GM12875 (cell line): ENCODE measurements at regions not wholly inside any gene's neighbourhood (a gene's known extent, or its start where the extent isn't known, plus 50 kb on each side); places are given as distances from the start of the nearest gene placed in this dataset.

ENCODE experiments used
- H3K4me3 ChIP-seq: one replicate; pipeline ENCODE4 v1.5.1; 2011; ENCODE audit warnings: low read depth, low read length, control low read depth
- CTCF ChIP-seq: IDR thresholded peaks from 2 replicates; pipeline ENCODE4 v1.5.1; 2011; ENCODE audit warnings: low read depth, mild to moderate bottlenecking, control low read depth, inconsistent platforms, low read length, moderate library complexity, borderline replicate concordance; ENCODE audit not compliant: insufficient read depth

GRCh38 chr18:8458546-8459215, 150.6 kb upstream of the RAB12 start:
- H3K4me3 ChIP-seq, result no peak overlapping the region
- TF ChIP-seq CTCF, result no peak

GRCh38 chr18:8460748-8461147, 148.5 kb upstream of the RAB12 start:
- no peak overlapping the region for H3K4me3 ChIP-seq
- no peak for TF ChIP-seq CTCF

GRCh38 chr18:8461544-8461943, 147.7 kb upstream of the RAB12 start:
- H3K4me3 ChIP-seq, result no peak overlapping the region
- no peak for TF ChIP-seq CTCF

- TF ChIP-seq CTCF, result no peak
- H3K4me3 ChIP-seq, result no peak overlapping the region
These were observed 146.5 kb upstream of the RAB12 start for GRCh38 chr18:8462651-8463185.

- no peak for TF ChIP-seq CTCF
- no peak overlapping the region for H3K4me3 ChIP-seq
These were observed 145.4 kb upstream of the RAB12 start for GRCh38 chr18:8463791-8464190.

- no peak for TF ChIP-seq CTCF
- H3K4me3 ChIP-seq, result no peak overlapping the region
These were observed 141.0 kb upstream of the RAB12 start for GRCh38 chr18:8468191-8468590.

GRCh38 chr18:8468921-8469335, 140.3 kb upstream of the RAB12 start:
- H3K4me3 ChIP-seq, result no peak overlapping the region
- no peak for TF ChIP-seq CTCF
